Activated CD4-positive, alpha-beta T cell treated with anti-CD3 and anti-CD28 coated beads for 36 hours (primary cell): ENCODE measurements at regions not wholly inside any gene's neighbourhood (a gene's known extent, or its start where the extent isn't known, plus 50 kb on each side); places are given as distances from the start of the nearest gene placed in this dataset.
"Not testable (repeated sequence)": the region's sequence is repeated elsewhere in the genome, so short reads cannot be mapped to it uniquely, and the experiment has no call there.

Source experiments
- ATAC-seq: fragments of 200-7000 bp; cut with Tn5 transposase; one replicate; pipeline ENCODE4 v1.10.0; 2021; ENCODE audit warnings: mild to moderate bottlenecking, moderate library complexity
- CTCF ChIA-PET: fragments of 350-600 bp; sonication (Branson Sonifier 250); formaldehyde crosslinking; loops from one replicate; lab custom pipeline; 2021; ENCODE audit warnings: antibody characterized with exemption; lab: Charles Lee
- POLR2A ChIA-PET: fragments of 350-600 bp; sonication (Branson Sonifier 250); formaldehyde crosslinking; loops from one replicate; lab custom pipeline; 2021; ENCODE audit warnings: antibody characterized with exemption, inconsistent platforms; lab: Charles Lee
- DNase-seq: peaks from one replicate; pipeline ENCODE4 v3.0.0-alpha.2; 2020
- H3K27ac Mint-ChIP-seq: one replicate; pipeline ENCODE4 v1.8.0; 2021; ENCODE audit warnings: mixed read lengths
- H3K27me3 Mint-ChIP-seq: one replicate; pipeline ENCODE4 v1.8.0; 2021; ENCODE audit warnings: mixed read lengths
- H3K36me3 Mint-ChIP-seq: one replicate; pipeline ENCODE4 v1.8.0; 2021; ENCODE audit warnings: low read depth, mixed read lengths
- H3K4me1 Mint-ChIP-seq: one replicate; pipeline ENCODE4 v1.8.0; 2021; ENCODE audit warnings: mixed read lengths
- H3K4me3 Mint-ChIP-seq: one replicate; pipeline ENCODE4 v1.8.0; 2021; ENCODE audit warnings: mild to moderate bottlenecking, moderate library complexity, mixed read lengths
- H3K9me3 Mint-ChIP-seq: one replicate; pipeline ENCODE4 v1.8.0; 2021; ENCODE audit warnings: low read depth, mixed read lengths
- intact Hi-C, 2 experiments: fragments of 100-400 bp; cut with DNase I in 1 of 2; cut with micrococcal nuclease in 1 of 2; formaldehyde crosslinking; loops; one replicate each; pipeline versions ENCODE4 v1.14.2 to v1.15.1; 2022 to 2024; cut with DNase I, micrococcal nuclease

- H3K9me3 Mint-ChIP-seq, result peaks cover 13% of the 10 kb centered on the region
- H3K4me1 Mint-ChIP-seq, intact Hi-C loops, H3K36me3 Mint-ChIP-seq, ATAC-seq, DNase-seq, H3K4me3 Mint-ChIP-seq, H3K27me3 Mint-ChIP-seq, H3K27ac Mint-ChIP-seq, CTCF ChIA-PET, POLR2A ChIA-PET: not testable (repeated sequence)
Measured at GRCh38 chr7:9552431-9552830, 1119.0 kb downstream of the NXPH1 start.

- CTCF ChIA-PET, result no interaction called here
- no peak overlapping the region for H3K4me3 Mint-ChIP-seq
Measured at GRCh38 chr7:9557853-9558252, 1124.4 kb downstream of the NXPH1 start.

GRCh38 chr7:9575716-9576115 is 1142.3 kb downstream of the NXPH1 start:
- ATAC-seq, result no peak
- H3K4me3 Mint-ChIP-seq, result no peak overlapping the region
- peaks cover 7% of the 10 kb centered on the region for H3K9me3 Mint-ChIP-seq
- ChIA-PET CTCF (no interaction called here), POLR2A (no interaction called here)
- no peak for DNase-seq
- H3K4me1 Mint-ChIP-seq, result no peaks in the 10 kb centered on the region
- no peaks in the 10 kb centered on the region for H3K27me3 Mint-ChIP-seq
- H3K27ac Mint-ChIP-seq, result no peak overlapping the region
- intact Hi-C loops, result no loop called here
- no peaks in the 10 kb centered on the region for H3K36me3 Mint-ChIP-seq

More at GRCh38 chr7:9557853-9558252, 1124.4 kb downstream of the NXPH1 start:
- ATAC-seq (no peak), DNase-seq (no peak)
- Mint-ChIP-seq H3K36me3 (no peaks in the 10 kb centered on the region), H3K27me3 (no peaks in the 10 kb centered on the region), H3K4me1 (no peaks in the 10 kb centered on the region), H3K27ac (no peak overlapping the region), H3K9me3 (peaks cover 6% of the 10 kb centered on the region)
- POLR2A ChIA-PET, result no interaction called here
- intact Hi-C loops, result no loop called here

GRCh38 chr7:9582824-9583223 is 1149.4 kb downstream of the NXPH1 start:
- no peak for ATAC-seq
- H3K36me3 Mint-ChIP-seq, result no peaks in the 10 kb centered on the region
- DNase-seq, result no peak
- intact Hi-C loops, result no loop called here
- H3K4me3 Mint-ChIP-seq, result no peak overlapping the region
- CTCF ChIA-PET, result no interaction called here
- POLR2A ChIA-PET, result no interaction called here
- H3K9me3 Mint-ChIP-seq, result peaks cover 8% of the 10 kb centered on the region
- H3K4me1 Mint-ChIP-seq, result no peaks in the 10 kb centered on the region
- no peak overlapping the region for H3K27ac Mint-ChIP-seq
- no peaks in the 10 kb centered on the region for H3K27me3 Mint-ChIP-seq

GRCh38 chr7:9598411-9598810 is 1165.0 kb downstream of the NXPH1 start:
- ATAC-seq, result no peak
- ChIA-PET CTCF (no interaction called here), POLR2A (no interaction called here)
- no peak overlapping the region for H3K4me3 Mint-ChIP-seq
- no peaks in the 10 kb centered on the region for H3K4me1 Mint-ChIP-seq
- H3K9me3 Mint-ChIP-seq, result peaks cover 15% of the 10 kb centered on the region
- H3K27me3 Mint-ChIP-seq, result no peaks in the 10 kb centered on the region
- DNase-seq, result no peak
- H3K27ac Mint-ChIP-seq, result no peak overlapping the region
- intact Hi-C loops, result no loop called here
- H3K36me3 Mint-ChIP-seq, result no peaks in the 10 kb centered on the region

GRCh38 chr7:9600974-9601373 is 1167.6 kb downstream of the NXPH1 start:
- H3K36me3 Mint-ChIP-seq, result no peaks in the 10 kb centered on the region
- no peaks in the 10 kb centered on the region for H3K4me1 Mint-ChIP-seq
- peaks cover 11% of the 10 kb centered on the region for H3K9me3 Mint-ChIP-seq
- ChIA-PET CTCF (no interaction called here), POLR2A (no interaction called here)
- no peak overlapping the region for H3K27ac Mint-ChIP-seq
- ATAC-seq (no peak), DNase-seq (no peak)
- no peaks in the 10 kb centered on the region for H3K27me3 Mint-ChIP-seq
- H3K4me3 Mint-ChIP-seq, result no peak overlapping the region
- intact Hi-C loops, result no loop called here

GRCh38 chr7:9603291-9603690 is 1169.9 kb downstream of the NXPH1 start:
- intact Hi-C loops, result no loop called here
- no peak overlapping the region for H3K27ac Mint-ChIP-seq

GRCh38 chr7:9608560-9608959 is 1175.2 kb downstream of the NXPH1 start:
- ATAC-seq (no peak), DNase-seq (no peak)
- H3K9me3 Mint-ChIP-seq, result peaks cover 4% of the 10 kb centered on the region
- intact Hi-C loops, result no loop called here
- H3K27ac Mint-ChIP-seq, result no peak overlapping the region
- no peaks in the 10 kb centered on the region for H3K4me1 Mint-ChIP-seq
- ChIA-PET POLR2A (no interaction called here), CTCF (no interaction called here)
- H3K27me3 Mint-ChIP-seq, result no peaks in the 10 kb centered on the region
- H3K4me3 Mint-ChIP-seq, result no peak overlapping the region
- no peaks in the 10 kb centered on the region for H3K36me3 Mint-ChIP-seq

More at GRCh38 chr7:9603291-9603690, 1169.9 kb downstream of the NXPH1 start:
- ATAC-seq (no peak), DNase-seq (no peak)
- H3K4me3 Mint-ChIP-seq, result no peak overlapping the region
- ChIA-PET CTCF (no interaction called here), POLR2A (interaction anchor here (0.6 kb wide), 1 partner anchor 619 kb away, joined by 3 read pairs; no protein-coding TSS in a partner anchor)
- H3K4me1 Mint-ChIP-seq, result no peaks in the 10 kb centered on the region
- no peaks in the 10 kb centered on the region for H3K27me3 Mint-ChIP-seq
- peaks cover 4% of the 10 kb centered on the region for H3K9me3 Mint-ChIP-seq
- H3K36me3 Mint-ChIP-seq, result no peaks in the 10 kb centered on the region

GRCh38 chr7:9620899-9621298 is 1187.5 kb downstream of the NXPH1 start:
- H3K36me3 Mint-ChIP-seq, intact Hi-C loops, POLR2A ChIA-PET, H3K27me3 Mint-ChIP-seq, DNase-seq, H3K27ac Mint-ChIP-seq, CTCF ChIA-PET, ATAC-seq, H3K4me1 Mint-ChIP-seq, H3K4me3 Mint-ChIP-seq: not testable (repeated sequence)
- H3K9me3 Mint-ChIP-seq, result peaks cover 10% of the 10 kb centered on the region

GRCh38 chr7:9621306-9621902 is 1188.0 kb downstream of the NXPH1 start:
- peaks cover 14% of the 10 kb centered on the region for H3K9me3 Mint-ChIP-seq
- H3K27me3 Mint-ChIP-seq, H3K36me3 Mint-ChIP-seq, H3K4me3 Mint-ChIP-seq, CTCF ChIA-PET, H3K27ac Mint-ChIP-seq, intact Hi-C loops, H3K4me1 Mint-ChIP-seq, POLR2A ChIA-PET, ATAC-seq, DNase-seq: not testable (repeated sequence)

- Mint-ChIP-seq H3K4me1 (no peaks in the 10 kb centered on the region), H3K9me3 (peaks cover 14% of the 10 kb centered on the region), H3K27ac (no peak overlapping the region), H3K36me3 (no peaks in the 10 kb centered on the region), H3K4me3 (no peak overlapping the region), H3K27me3 (no peaks in the 10 kb centered on the region)
- ATAC-seq (no peak), DNase-seq (no peak)
- POLR2A ChIA-PET, result no interaction called here
- CTCF ChIA-PET, result no interaction called here
- intact Hi-C loops, result no loop called here
Measured at GRCh38 chr7:9621927-9622326, 1188.5 kb downstream of the NXPH1 start.

GRCh38 chr7:9625953-9626352 is 1192.5 kb downstream of the NXPH1 start:
- Mint-ChIP-seq H3K27me3 (no peaks in the 10 kb centered on the region), H3K4me3 (no peak overlapping the region), H3K9me3 (peaks cover 11% of the 10 kb centered on the region), H3K27ac (no peak overlapping the region), H3K4me1 (no peaks in the 10 kb centered on the region), H3K36me3 (no peaks in the 10 kb centered on the region)
- intact Hi-C loops, result no loop called here
- POLR2A ChIA-PET, result no interaction called here
- CTCF ChIA-PET, result no interaction called here
- no peak for ATAC-seq
- DNase-seq, result no peak
